Cardiac muscle cell (in vitro differentiated cells and primary cell): ENCODE measurements at regions not wholly inside any gene's neighbourhood (a gene's known extent, or its start where the extent isn't known, plus 50 kb on each side); places are given as distances from the start of the nearest gene placed in this dataset.
"Not testable (repeated sequence)": the region's sequence is repeated elsewhere in the genome, so short reads cannot be mapped to it uniquely, and the experiment has no call there.

Experiments used
- DNase-seq, 2 donors: peaks; one replicate each; pipeline versions ENCODE4 v3.0.0 to v3.0.0-alpha.2; 2010 to 2017; ENCODE audit warnings: low read depth in 1 of 2, low spot score in 1 of 2
- H3K27ac ChIP-seq: fragments of 200-600 bp; sonication (generic); 2 replicates; pipeline ENCODE4 v1.5.1; 2016
- H3K27me3 ChIP-seq: fragments of 200-600 bp; sonication (generic); 2 replicates; pipeline ENCODE4 v1.6.0; 2016; ENCODE audit warnings: control low read depth
- H3K36me3 ChIP-seq: fragments of 200-600 bp; sonication (generic); 2 replicates; pipeline ENCODE4 v1.5.1; 2016; ENCODE audit warnings: control low read depth
- H3K4me1 ChIP-seq: fragments of 200-600 bp; sonication (generic); 2 replicates; pipeline ENCODE4 v1.8.1; 2017; ENCODE audit warnings: low read depth, mild to moderate bottlenecking, mixed run types
- H3K4me3 ChIP-seq: fragments of 200-600 bp; sonication (generic); 2 replicates; pipeline ENCODE4 v1.5.1; 2016; ENCODE audit warnings: mild to moderate bottlenecking
- H3K9me3 ChIP-seq: fragments of 200-600 bp; sonication (generic); 2 replicates; pipeline ENCODE4 v1.5.1; 2017; ENCODE audit warnings: low read depth, mild to moderate bottlenecking, control low read depth
- TF ChIP-seq, protein P1 (sequence below): IDR thresholded peaks from 2 replicates; pipeline ENCODE4 v1.5.1; 2012; ENCODE audit warnings: low read depth, mild to moderate bottlenecking, low read length

DNA sequence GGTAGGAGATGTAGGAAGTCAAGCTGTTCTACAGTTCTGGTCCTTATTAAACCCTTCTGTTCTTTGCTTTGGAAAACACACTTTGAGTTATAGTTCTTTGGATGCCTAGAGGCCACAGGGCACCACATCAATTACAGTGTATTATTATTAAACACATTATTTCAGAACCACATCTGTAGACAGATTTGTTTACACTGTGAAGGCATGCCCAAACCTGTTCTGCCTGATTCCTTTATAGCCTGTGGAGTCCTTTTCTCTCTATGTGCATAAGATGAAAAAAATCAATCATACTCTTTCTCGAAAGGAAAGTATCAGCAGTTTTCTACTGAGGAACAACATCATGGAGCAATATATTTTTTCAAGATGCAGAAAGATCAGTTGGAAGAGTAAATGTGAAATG lies 371.3 kb upstream of the INTU start:
- TF ChIP-seq, protein P1, sequence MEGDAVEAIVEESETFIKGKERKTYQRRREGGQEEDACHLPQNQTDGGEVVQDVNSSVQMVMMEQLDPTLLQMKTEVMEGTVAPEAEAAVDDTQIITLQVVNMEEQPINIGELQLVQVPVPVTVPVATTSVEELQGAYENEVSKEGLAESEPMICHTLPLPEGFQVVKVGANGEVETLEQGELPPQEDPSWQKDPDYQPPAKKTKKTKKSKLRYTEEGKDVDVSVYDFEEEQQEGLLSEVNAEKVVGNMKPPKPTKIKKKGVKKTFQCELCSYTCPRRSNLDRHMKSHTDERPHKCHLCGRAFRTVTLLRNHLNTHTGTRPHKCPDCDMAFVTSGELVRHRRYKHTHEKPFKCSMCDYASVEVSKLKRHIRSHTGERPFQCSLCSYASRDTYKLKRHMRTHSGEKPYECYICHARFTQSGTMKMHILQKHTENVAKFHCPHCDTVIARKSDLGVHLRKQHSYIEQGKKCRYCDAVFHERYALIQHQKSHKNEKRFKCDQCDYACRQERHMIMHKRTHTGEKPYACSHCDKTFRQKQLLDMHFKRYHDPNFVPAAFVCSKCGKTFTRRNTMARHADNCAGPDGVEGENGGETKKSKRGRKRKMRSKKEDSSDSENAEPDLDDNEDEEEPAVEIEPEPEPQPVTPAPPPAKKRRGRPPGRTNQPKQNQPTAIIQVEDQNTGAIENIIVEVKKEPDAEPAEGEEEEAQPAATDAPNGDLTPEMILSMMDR: no peak
- H3K27me3 ChIP-seq: no peaks in the 10 kb centered on the region
- no peaks in the 10 kb centered on the region for H3K4me1 ChIP-seq
- no peak for DNase-seq
- no peak overlapping the region for H3K27ac ChIP-seq
- no peak overlapping the region for H3K4me3 ChIP-seq
- no peaks in the 10 kb centered on the region for H3K9me3 ChIP-seq
- no peaks in the 10 kb centered on the region for H3K36me3 ChIP-seq

DNA sequence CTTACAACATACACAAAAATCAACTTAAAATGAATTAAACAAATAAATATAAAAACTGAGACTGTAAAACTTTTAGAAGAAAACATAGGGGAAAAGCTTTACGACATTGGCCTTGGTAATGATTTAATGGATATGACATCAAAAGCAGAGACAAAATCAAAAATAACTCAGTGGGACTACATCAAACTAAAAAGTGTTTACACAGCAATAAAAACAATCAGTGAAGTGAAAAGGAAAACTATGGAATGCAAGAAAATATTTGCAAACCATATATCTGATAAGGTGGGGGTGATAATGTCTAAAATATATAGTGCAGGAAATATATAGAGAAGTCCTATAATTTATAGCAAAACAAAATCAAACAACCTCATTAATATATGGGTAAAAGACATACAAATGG lies 364.4 kb upstream of the INTU start:
- no peaks in the 10 kb centered on the region for H3K36me3 ChIP-seq
- H3K4me1 ChIP-seq: no peaks in the 10 kb centered on the region
- no peaks in the 10 kb centered on the region for H3K27me3 ChIP-seq
- H3K27ac ChIP-seq: no peak overlapping the region
- TF ChIP-seq, protein P1: no peak
- no peak for DNase-seq
- no peaks in the 10 kb centered on the region for H3K9me3 ChIP-seq
- no peak overlapping the region for H3K4me3 ChIP-seq

DNA sequence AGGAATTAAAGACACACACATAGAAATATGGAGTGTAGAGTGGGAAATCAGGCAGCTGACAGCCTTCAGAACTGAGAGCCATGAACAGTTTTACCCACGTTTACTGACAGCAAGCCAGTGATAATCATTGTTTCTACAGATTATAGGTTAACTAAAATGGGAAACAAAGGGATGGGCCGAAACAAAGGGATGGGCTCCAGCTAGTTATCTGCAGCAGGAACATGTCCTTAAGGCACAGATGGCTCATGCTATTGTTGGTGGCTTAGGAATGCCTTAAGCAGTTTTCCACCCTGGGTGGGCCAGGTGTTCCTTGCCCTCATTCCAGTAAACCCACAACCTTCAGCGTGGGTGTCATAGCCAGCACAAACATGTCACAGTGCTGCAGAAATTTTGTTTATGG lies 355.7 kb upstream of the INTU start:
- not testable (repeated sequence) for H3K4me1 ChIP-seq, H3K4me3 ChIP-seq, DNase-seq, H3K27me3 ChIP-seq, H3K27ac ChIP-seq, H3K36me3 ChIP-seq, H3K9me3 ChIP-seq

DNA sequence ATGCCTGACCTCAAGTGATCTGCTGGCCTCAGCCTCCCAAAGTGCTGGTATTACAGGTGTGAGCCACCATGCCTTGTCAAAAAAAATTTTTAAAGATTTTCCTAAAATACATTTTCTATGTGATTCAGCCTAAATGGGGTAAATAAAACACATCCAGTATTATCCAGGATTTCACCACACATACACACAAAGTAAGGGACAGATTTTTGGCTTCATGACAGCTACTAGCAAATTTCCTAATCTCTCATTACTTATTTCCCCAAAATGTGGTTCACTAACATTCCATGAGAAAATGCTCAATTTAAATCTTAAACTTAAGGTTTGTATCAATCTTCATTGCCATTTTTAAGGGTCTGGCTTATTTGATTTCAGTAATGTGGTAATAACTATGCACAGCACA lies 348.5 kb upstream of the INTU start:
- TF ChIP-seq, protein P1: no peak
- H3K36me3 ChIP-seq: no peaks in the 10 kb centered on the region
- H3K4me1 ChIP-seq: no peaks in the 10 kb centered on the region
- no peak overlapping the region for H3K27ac ChIP-seq
- H3K9me3 ChIP-seq: no peaks in the 10 kb centered on the region
- no peak overlapping the region for H3K4me3 ChIP-seq
- H3K27me3 ChIP-seq: no peaks in the 10 kb centered on the region
- peak in 1 of 2 donors; percentile 69 for DNase-seq

DNA sequence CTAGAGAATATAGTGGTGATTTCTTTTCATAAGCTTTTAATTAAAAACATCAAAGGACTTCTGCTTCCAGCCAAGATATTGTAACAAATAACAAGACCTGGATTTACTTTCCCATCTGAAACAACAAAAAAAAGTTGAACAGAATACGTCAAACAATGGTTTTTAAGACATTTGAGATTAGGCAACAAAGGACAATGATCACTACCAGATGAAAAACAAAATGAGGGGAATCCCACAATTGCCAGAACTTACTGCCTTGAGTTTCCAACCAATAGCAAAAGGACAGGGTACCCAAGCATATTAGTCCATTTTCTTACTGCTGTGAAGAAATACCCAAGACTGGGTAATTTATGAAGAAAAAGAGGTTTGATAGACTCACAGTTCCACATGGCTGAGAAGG lies 341.4 kb upstream of the INTU start:
- no peaks in the 10 kb centered on the region for H3K27me3 ChIP-seq
- H3K27ac ChIP-seq: no peak overlapping the region
- no peaks in the 10 kb centered on the region for H3K36me3 ChIP-seq
- no peaks in the 10 kb centered on the region for H3K9me3 ChIP-seq
- H3K4me1 ChIP-seq: no peaks in the 10 kb centered on the region
- H3K4me3 ChIP-seq: no peak overlapping the region
- DNase-seq: no peak
- TF ChIP-seq, protein P1: no peak

DNA sequence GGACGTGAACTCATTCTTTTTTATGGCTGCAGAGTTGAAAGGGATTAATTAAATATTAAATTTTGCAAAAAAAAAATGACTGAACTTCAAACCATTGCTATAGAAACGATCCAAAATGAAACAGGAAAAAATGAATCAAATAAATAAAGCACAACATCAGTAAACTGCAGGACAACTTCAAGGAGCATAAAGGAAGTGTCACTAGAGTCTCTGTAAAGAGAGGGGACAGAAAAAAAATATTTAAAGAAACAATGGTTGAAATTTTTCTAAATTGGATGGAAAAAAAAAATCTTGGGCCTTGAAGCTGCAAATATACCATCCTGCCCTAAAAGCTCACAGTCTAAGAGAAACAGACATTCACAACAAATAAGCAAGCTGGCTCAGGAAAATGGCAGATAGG lies 339.3 kb upstream of the INTU start:
- H3K27me3 ChIP-seq: no peaks in the 10 kb centered on the region
- H3K4me1 ChIP-seq: no peaks in the 10 kb centered on the region
- H3K27ac ChIP-seq: no peak overlapping the region
- no peaks in the 10 kb centered on the region for H3K9me3 ChIP-seq
- no peak overlapping the region for H3K4me3 ChIP-seq
- TF ChIP-seq, protein P1: no peak
- H3K36me3 ChIP-seq: no peaks in the 10 kb centered on the region
- no peak for DNase-seq
